MM.1S (cell line): ENCODE measurements at regions not wholly inside any gene's neighbourhood (a gene's known extent, or its start where the extent isn't known, plus 50 kb on each side); places are given as distances from the start of the nearest gene placed in this dataset.

Experiments
- DNase-seq: peaks from one replicate; pipeline ENCODE4 v3.0.0-alpha.2; 2015
- H2AFZ ChIP-seq: fragments of 300-600 bp; sonication (generic); 2 replicates; pipeline ENCODE4 v1.6.0; 2016; ENCODE audit warnings: antibody characterized with exemption, low read length
- H3F3A ChIP-seq: fragments of 300-600 bp; sonication (generic); 2 replicates; pipeline ENCODE4 v1.6.1; 2016; ENCODE audit warnings: mild to moderate bottlenecking, antibody characterized with exemption, low read length, moderate library complexity, mixed read lengths; ENCODE audit not compliant: insufficient read depth
- H3K27ac ChIP-seq: fragments of 300-600 bp; sonication (generic); 2 replicates; pipeline ENCODE4 v1.5.1; 2016; ENCODE audit warnings: mild to moderate bottlenecking, low read length
- H3K27me3 ChIP-seq: fragments of 300-600 bp; sonication (generic); replicated peaks from 2 replicates; pipeline ENCODE4 v1.6.0; 2016; ENCODE audit warnings: low read length; ENCODE audit not compliant: insufficient read depth
- H3K36me3 ChIP-seq: fragments of 300-600 bp; sonication (generic); replicated peaks from 2 replicates; pipeline ENCODE4 v1.6.1; 2016; ENCODE audit warnings: mild to moderate bottlenecking, low read length, mixed read lengths; ENCODE audit not compliant: insufficient read depth
- H3K4me1 ChIP-seq: fragments of 300-600 bp; sonication (generic); 2 replicates; pipeline ENCODE4 v1.6.1; 2016; ENCODE audit warnings: low read length, mixed read lengths
- H3K4me2 ChIP-seq: fragments of 300-600 bp; sonication (generic); 2 replicates; pipeline ENCODE4 v1.6.0; 2016; ENCODE audit warnings: low read depth, low read length
- H3K4me3 ChIP-seq: fragments of 300-600 bp; sonication (generic); 2 replicates; pipeline ENCODE4 v1.5.1; 2016; ENCODE audit warnings: low read length, mixed read lengths
- H3K79me2 ChIP-seq: fragments of 300-600 bp; sonication (generic); 2 replicates; pipeline ENCODE4 v1.6.1; 2016; ENCODE audit warnings: mixed run types, low read length, mixed read lengths
- H3K9ac ChIP-seq: fragments of 300-600 bp; sonication (generic); 2 replicates; pipeline ENCODE4 v1.6.1; 2016; ENCODE audit warnings: low read length, mixed read lengths
- H3K9me2 ChIP-seq: fragments of 300-600 bp; sonication (generic); replicated peaks from 2 replicates; pipeline ENCODE4 v1.6.1; 2016; ENCODE audit warnings: mild to moderate bottlenecking, low read length, mixed read lengths; ENCODE audit not compliant: insufficient read depth
- H3K9me3 ChIP-seq: fragments of 300-600 bp; sonication (generic); replicated peaks from 2 replicates; pipeline ENCODE4 v1.6.1; 2016; ENCODE audit warnings: mild to moderate bottlenecking, low read length, mixed read lengths; ENCODE audit not compliant: insufficient read depth
- H4K20me1 ChIP-seq: fragments of 300-600 bp; sonication (generic); 2 replicates; pipeline ENCODE4 v1.6.1; 2016; ENCODE audit warnings: mild to moderate bottlenecking, low read length, moderate library complexity, mixed read lengths; ENCODE audit not compliant: insufficient read depth
- CTCF ChIP-seq: fragments of 300-600 bp; sonication (generic); IDR thresholded peaks from 2 replicates; pipeline ENCODE4 v1.5.1; 2016; ENCODE audit warnings: antibody characterized with exemption, low read length, mixed read lengths
- EZH2 ChIP-seq: fragments of 300-600 bp; sonication (generic); optimal IDR thresholded peaks from 2 replicates; pipeline ENCODE3; 2017; ENCODE audit warnings: low read depth, mild to moderate bottlenecking, antibody characterized with exemption, low read length, mixed read lengths
- EZH2phosphoT487 ChIP-seq: fragments of 300-600 bp; sonication (generic); IDR thresholded peaks from 2 replicates; pipeline ENCODE4 v1.6.1; 2018; ENCODE audit warnings: antibody characterized with exemption, low read length

- peak; percentile 29 for DNase-seq
- H3K9me3 ChIP-seq = no peaks in the 10 kb centered on the region
- no peaks in the 10 kb centered on the region for H3K27me3 ChIP-seq
- TF ChIP-seq EZH2phosphoT487 (no peak), CTCF (no peak), EZH2 (no peak)
- no peaks in the 10 kb centered on the region for H4K20me1 ChIP-seq
- H3K27ac ChIP-seq = no peak overlapping the region
- H3K9me2 ChIP-seq = no peaks in the 10 kb centered on the region
- no peak overlapping the region for H2AFZ ChIP-seq
- no peak overlapping the region for H3K4me3 ChIP-seq
- no peaks in the 10 kb centered on the region for H3K36me3 ChIP-seq
- H3K4me1 ChIP-seq = no peaks in the 10 kb centered on the region
- H3K79me2 ChIP-seq = no peaks in the 10 kb centered on the region
- H3K4me2 ChIP-seq = no peak overlapping the region
- no peak overlapping the region for H3K9ac ChIP-seq
- H3F3A ChIP-seq = no peaks in the 10 kb centered on the region
Measured at GRCh38 chr9:14987858-14988257, 77.6 kb upstream of the FREM1 start.

GRCh38 chr9:14985419-14985818, 75.2 kb upstream of the FREM1 start:
- no peaks in the 10 kb centered on the region for H3K27me3 ChIP-seq
- H3K36me3 ChIP-seq = no peaks in the 10 kb centered on the region
- no peak overlapping the region for H3K27ac ChIP-seq
- no peak overlapping the region for H3K4me3 ChIP-seq
- no peaks in the 10 kb centered on the region for H3K9me2 ChIP-seq
- H4K20me1 ChIP-seq = no peaks in the 10 kb centered on the region
- no peaks in the 10 kb centered on the region for H3K79me2 ChIP-seq
- no peak for TF ChIP-seq EZH2
- TF ChIP-seq CTCF = no peak
- TF ChIP-seq EZH2phosphoT487 = no peak
- H2AFZ ChIP-seq = no peak overlapping the region
- no peaks in the 10 kb centered on the region for H3K9me3 ChIP-seq
- no peaks in the 10 kb centered on the region for H3F3A ChIP-seq
- no peak overlapping the region for H3K4me2 ChIP-seq
- H3K9ac ChIP-seq = no peak overlapping the region
- DNase-seq = no peak
- no peaks in the 10 kb centered on the region for H3K4me1 ChIP-seq

- no peak overlapping the region for H3K4me2 ChIP-seq
- no peak overlapping the region for H3K9ac ChIP-seq
- H3K27ac ChIP-seq = no peak overlapping the region
- no peaks in the 10 kb centered on the region for H3K27me3 ChIP-seq
- no peak for DNase-seq
- H3K36me3 ChIP-seq = no peaks in the 10 kb centered on the region
- no peaks in the 10 kb centered on the region for H4K20me1 ChIP-seq
- no peaks in the 10 kb centered on the region for H3K9me3 ChIP-seq
- H3K4me1 ChIP-seq = no peaks in the 10 kb centered on the region
- no peaks in the 10 kb centered on the region for H3K79me2 ChIP-seq
- H2AFZ ChIP-seq = no peak overlapping the region
- no peaks in the 10 kb centered on the region for H3K9me2 ChIP-seq
- no peaks in the 10 kb centered on the region for H3F3A ChIP-seq
- H3K4me3 ChIP-seq = no peak overlapping the region
- no peak for TF ChIP-seq EZH2
- TF ChIP-seq EZH2phosphoT487 = no peak
- TF ChIP-seq CTCF = no peak
Measured at GRCh38 chr9:14983599-14983998, 73.4 kb upstream of the FREM1 start.
